HG03469 (cell line): ENCODE measurements at regions not wholly inside any gene's neighbourhood (a gene's known extent, or its start where the extent isn't known, plus 50 kb on each side); places are given as distances from the start of the nearest gene placed in this dataset.

Source experiments
- ATAC-seq: cut with Tn5 transposase; IDR thresholded peaks from one replicate; pipeline ENCODE4 v1.9.1; 2021; ENCODE audit warnings: mild to moderate bottlenecking, moderate library complexity, moderate number of reproducible peaks; ENCODE audit not compliant: unreplicated experiment

GRCh38 chr20:6882561-6883291, 115.2 kb downstream of the BMP2 start:
- no peak for ATAC-seq

GRCh38 chr20:6884114-6884513, 116.6 kb downstream of the BMP2 start:
- no peak for ATAC-seq

DNA sequence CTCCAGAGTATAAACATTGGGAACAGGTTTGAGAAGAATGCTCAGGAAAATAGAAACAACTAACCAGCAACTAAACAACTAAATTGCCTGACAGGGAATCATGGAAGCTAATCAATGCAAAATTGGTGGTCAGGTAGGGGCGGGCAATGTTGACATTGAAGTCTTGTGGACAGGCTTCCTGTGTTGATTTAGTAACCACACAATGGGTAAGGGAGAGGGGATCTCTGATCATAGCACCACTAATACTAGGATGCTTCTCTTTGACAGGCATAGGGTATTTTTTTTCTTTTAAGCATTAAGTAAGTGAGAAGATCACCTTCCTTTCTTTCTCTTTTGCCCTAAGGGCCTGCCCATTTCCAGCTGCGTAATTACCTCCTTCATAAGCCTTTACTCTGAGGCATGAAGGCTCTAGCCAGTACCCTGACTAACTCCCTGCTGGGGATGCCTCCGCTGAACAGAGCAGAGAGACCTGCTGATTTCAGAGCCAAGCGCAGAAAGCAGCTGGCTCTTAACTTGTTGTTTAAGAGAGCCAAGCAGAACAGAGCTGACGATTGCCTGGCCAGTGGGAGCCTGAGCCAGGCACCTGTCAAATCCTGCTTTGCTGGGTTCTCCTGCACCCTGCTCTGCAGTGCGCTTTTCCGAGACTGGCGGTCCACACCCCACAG, 118.7 kb downstream of the BMP2 start:
- no peak for ATAC-seq

DNA sequence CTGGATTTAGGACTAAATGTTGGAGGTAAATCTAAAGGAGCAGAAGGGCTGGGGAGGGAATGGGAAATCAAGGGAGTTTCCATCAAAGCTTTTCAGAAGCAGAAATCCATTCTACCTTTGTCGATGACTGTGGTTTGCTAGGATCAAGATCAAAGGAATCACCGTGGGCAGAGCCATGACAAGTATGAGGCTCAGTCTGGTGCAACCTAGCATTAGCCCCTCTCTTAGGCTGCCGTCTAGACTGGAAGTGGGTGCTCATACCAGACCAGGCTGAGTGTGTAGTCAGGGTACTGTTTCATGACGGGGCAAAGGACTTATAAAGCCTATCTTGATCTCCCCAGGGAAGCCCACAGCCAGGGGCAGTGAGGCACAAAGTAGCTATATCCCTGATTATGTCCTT, 120.5 kb downstream of the BMP2 start:
- ATAC-seq: no peak

DNA sequence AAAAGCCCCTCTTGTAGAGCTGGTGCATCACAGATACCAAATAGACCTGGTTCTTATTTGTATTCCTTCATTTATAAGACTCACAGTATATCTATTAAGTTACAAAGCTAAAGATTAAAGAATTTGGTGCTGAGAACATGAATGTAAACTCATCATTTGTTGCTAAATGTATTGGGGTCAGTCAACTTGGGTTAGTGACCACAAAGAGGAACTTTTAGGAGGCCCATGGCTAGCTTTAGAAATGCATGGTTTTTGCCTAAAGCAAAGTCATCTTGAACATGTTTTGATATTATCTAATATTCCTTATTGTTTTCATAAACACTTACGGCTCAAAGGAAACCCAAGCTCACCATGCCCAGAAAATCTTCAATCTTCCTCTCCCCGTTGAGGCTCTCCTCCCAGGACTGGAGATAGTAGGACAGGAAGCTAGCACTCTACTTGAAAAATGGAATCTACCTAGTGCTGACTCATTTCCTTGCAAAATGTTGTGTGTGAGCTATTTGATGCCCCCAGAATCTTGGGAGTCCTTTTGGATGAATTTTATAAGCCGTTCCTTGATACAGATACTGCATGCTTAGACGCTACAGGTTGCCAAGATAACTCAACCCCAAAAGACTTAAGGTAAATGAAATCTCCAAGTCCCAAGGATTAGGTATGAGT, 121.4 kb downstream of the BMP2 start:
- ATAC-seq: no peak

GRCh38 chr20:6892724-6893123, 125.2 kb downstream of the BMP2 start:
- no peak for ATAC-seq

GRCh38 chr20:6898928-6899327, 131.4 kb downstream of the BMP2 start:
- ATAC-seq: no peak

- ATAC-seq: no peak
Measured at GRCh38 chr20:6906871-6907270, 139.4 kb downstream of the BMP2 start.

DNA sequence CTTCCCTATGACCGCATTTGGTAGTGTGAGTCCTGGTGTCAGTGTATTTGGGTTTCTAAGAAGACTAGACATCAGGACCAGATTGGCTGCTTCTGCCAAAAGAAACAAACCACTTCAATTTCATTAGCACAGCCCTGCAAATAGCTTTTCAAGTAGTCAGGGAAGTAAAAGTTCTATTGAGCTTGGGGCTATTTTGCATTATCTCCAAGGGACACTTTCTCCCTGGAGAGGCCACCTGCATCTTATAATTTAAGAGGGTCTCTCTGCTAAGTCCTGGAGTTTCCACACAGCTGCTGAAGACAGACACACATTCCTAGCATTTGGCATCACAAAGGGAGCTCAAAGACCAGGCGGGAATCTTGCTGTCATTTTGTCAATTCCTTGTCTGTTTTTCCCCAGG, 141.2 kb downstream of the BMP2 start:
- no peak for ATAC-seq

DNA sequence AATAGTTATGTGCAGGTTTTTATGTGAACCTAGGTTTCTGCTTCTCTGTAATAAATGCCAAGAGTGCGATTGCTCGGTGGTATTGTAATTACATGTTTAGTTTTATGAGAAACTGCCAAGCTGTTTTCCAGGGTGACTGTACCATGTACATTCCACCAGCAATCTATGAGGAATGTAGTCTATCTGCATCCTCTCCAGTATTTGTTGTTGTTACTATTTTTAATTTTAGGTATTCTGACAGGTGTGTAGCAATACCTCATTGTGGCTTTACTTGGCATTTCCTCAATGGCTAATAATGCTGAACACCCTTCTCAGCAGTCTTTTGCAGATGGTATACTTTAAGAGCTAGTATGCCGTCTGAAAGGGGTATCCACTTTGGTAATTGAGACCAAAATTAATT, 142.1 kb downstream of the BMP2 start:
- ATAC-seq: no peak

- ATAC-seq: no peak
Measured at GRCh38 chr20:6914986-6915385, 147.5 kb downstream of the BMP2 start.

- ATAC-seq: no peak
Measured at GRCh38 chr20:6916938-6917337, 149.5 kb downstream of the BMP2 start.

- no peak for ATAC-seq
Measured at GRCh38 chr20:6919792-6920468, 152.4 kb downstream of the BMP2 start.

DNA sequence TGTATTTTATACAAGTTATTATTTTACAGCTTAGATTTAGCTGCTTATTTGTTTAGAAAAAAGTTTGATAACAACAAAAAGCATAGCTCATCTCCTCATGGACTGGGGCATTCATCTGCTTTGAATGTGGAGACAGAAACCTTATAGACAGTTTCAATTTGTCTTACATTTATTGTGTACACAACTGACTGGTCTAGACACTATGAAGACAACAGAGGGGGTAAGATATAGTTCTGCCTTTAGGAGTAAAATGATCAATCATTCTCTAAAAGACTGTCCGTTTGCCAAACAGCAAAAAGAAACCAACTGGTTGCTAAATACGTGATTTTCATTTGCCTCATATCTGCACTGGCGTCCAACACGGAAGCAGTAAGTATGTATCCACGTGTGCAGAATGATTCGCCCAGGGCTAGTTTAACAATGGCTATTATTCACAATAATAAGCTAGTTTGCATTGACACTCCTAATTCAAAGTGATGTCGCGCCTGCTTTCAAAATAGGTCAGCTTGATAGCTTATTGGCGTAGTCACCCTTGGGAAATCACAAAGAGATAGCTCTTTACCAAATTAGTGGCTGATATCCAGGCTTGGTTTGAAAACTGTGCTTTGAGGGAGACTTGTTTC, 153.6 kb downstream of the BMP2 start:
- ATAC-seq: no peak

DNA sequence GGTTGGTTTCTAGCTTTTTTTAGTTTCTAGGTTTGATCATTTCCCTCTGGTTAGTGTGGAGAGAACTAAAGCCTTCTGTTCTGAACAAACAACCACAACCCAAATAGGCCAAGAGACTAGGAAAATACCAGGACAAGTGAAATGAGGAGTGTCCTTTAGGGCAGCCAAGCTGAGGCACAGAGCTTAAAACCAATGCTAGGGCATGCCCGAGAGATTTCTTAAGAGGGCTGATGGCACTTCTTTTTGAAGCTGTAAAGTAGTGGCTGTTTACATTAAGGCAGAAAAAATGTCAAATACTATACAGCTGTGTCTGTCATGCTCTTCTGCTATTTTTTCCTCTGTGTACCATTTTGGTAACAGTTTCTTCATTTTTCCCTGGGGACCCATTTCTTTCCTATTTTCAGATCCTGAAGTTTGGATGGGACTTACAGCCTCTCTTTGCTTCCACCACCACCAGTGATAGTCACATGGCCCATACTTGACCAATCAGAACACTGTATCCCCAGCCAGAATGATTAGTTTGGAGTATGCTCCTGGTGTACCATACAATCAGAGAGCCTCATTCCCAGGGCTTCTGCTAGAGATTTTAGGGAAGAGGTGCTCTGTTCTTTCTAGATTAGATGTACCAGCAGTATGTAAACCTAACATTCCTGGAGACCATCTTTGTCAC, 154.4 kb downstream of the BMP2 start:
- ATAC-seq: no peak

GRCh38 chr20:6924681-6925080, 157.2 kb downstream of the BMP2 start:
- ATAC-seq: no peak

GRCh38 chr20:6925744-6926278, 158.3 kb downstream of the BMP2 start:
- ATAC-seq: no peak

GRCh38 chr20:6940048-6940447, 172.6 kb downstream of the BMP2 start:
- no peak for ATAC-seq

GRCh38 chr20:6940876-6941275, 173.4 kb downstream of the BMP2 start:
- no peak for ATAC-seq

DNA sequence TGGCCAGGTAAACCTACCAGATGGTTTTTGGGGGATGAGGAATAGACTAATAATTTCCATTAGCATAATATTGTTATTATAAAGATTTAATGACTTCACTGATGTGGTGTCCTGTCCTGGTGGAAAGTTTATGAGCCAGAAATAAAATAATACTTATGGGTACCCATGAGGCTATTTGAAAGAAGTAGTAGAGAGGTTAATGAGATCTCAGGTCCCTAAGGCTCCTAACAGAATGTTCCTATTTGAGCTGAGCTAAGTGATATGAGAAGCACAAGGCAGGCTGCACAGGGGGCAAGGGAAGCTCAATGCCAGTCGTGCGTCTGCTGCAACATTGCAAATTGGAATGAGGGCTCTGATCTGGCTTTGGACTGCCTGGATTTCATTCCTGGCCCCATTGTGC, 174.1 kb downstream of the BMP2 start:
- ATAC-seq: no peak
